ENCODE measurements at regions not wholly inside any gene's neighbourhood (a gene's known extent, or its start where the extent isn't known, plus 50 kb on each side); places are given as distances from the start of the nearest gene placed in this dataset.
"Not testable (repeated sequence)": the region's sequence is repeated elsewhere in the genome, so short reads cannot be mapped to it uniquely, and the experiment has no call there.

GRCh38 chr1:157255891-157256290, 117.7 kb upstream of the ETV3 start:
- not testable (repeated sequence) for TF ChIP-seq CEBPB (IDR thresholded peaks at IDR 0.05; ENCODE audit: low read depth); EZH2phosphoT487 (IDR thresholded peaks at IDR 0.05; ENCODE audit: borderline replicate concordance); POLR2AphosphoS5 (IDR thresholded peaks at IDR 0.05; ENCODE audit: low read depth, low read length); CTCF (IDR thresholded peaks at IDR 0.05 in 2 of 3, conservative IDR thresholded peaks at IDR 0.05 in 1 of 3; ENCODE audit: borderline replicate concordance in 1 of 3, insufficient read depth in 1 of 3, low read depth in 2 of 3, low read length in 2 of 3); ZNF274 (IDR thresholded peaks at IDR 0.05; ENCODE audit: low read depth, low read length); EZH2 (IDR thresholded peaks at IDR 0.05); REST (IDR thresholded peaks at IDR 0.05; ENCODE audit: low read depth); POLR2A (IDR thresholded peaks at IDR 0.05; ENCODE audit: borderline replicate concordance, extremely low read depth, insufficient read depth, insufficient read length); ZFX (IDR thresholded peaks at IDR 0.05); ZBTB33 (IDR thresholded peaks at IDR 0.05; ENCODE audit: extremely low read depth, insufficient replicate concordance, low read length)
